Smooth muscle cell (in vitro differentiated cells): ENCODE measurements at regions not wholly inside any gene's neighbourhood (a gene's known extent, or its start where the extent isn't known, plus 50 kb on each side); places are given as distances from the start of the nearest gene placed in this dataset.

ENCODE experiments used
- DNase-seq: peaks from one replicate; lab custom pipeline; 2025; ENCODE audit not compliant: unreplicated experiment; lab: John Stamatoyannopoulos, UW
- H2AFZ ChIP-seq: fragments of 200-600 bp; sonication (generic); 2 replicates; pipeline ENCODE4 v1.6.0; 2016; ENCODE audit warnings: antibody characterized with exemption, low read depth, mild to moderate bottlenecking
- H3F3A ChIP-seq: fragments of 200-600 bp; sonication (generic); 2 replicates; pipeline ENCODE4 v1.6.0; 2017; ENCODE audit warnings: antibody characterized with exemption, low read depth
- H3K27ac ChIP-seq: fragments of 200-600 bp; sonication (generic); 2 replicates; pipeline ENCODE4 v1.5.1; 2016; ENCODE audit warnings: low read depth, mild to moderate bottlenecking
- H3K27me3 ChIP-seq: fragments of 200-600 bp; sonication (generic); 2 replicates; pipeline ENCODE4 v1.6.1; 2016; ENCODE audit warnings: low read depth, mild to moderate bottlenecking
- H3K36me3 ChIP-seq: fragments of 200-600 bp; sonication (generic); 2 replicates; pipeline ENCODE4 v1.5.1; 2016; ENCODE audit warnings: low read depth
- H3K4me1 ChIP-seq: fragments of 200-600 bp; sonication (generic); 2 replicates; pipeline ENCODE4 v1.5.1; 2016; ENCODE audit warnings: low read depth
- H3K4me2 ChIP-seq: fragments of 200-600 bp; sonication (generic); 2 replicates; pipeline ENCODE4 v1.6.0; 2016; ENCODE audit warnings: mild to moderate bottlenecking
- H3K4me3 ChIP-seq: fragments of 200-600 bp; sonication (generic); 2 replicates; pipeline ENCODE4 v1.5.1; 2016; ENCODE audit warnings: mild to moderate bottlenecking
- H3K79me2 ChIP-seq: fragments of 200-600 bp; sonication (generic); 2 replicates; pipeline ENCODE4 v1.6.0; 2016; ENCODE audit warnings: low read depth, mild to moderate bottlenecking
- H3K9ac ChIP-seq: fragments of 200-600 bp; sonication (generic); 2 replicates; pipeline ENCODE4 v1.6.0; 2016; ENCODE audit warnings: low read depth
- H3K9me3 ChIP-seq: fragments of 200-600 bp; sonication (generic); replicated peaks from 2 replicates; pipeline ENCODE4 v1.5.1; 2016; ENCODE audit warnings: low read depth
- H4K20me1 ChIP-seq: fragments of 200-600 bp; sonication (generic); 2 replicates; pipeline ENCODE4 v1.6.0; 2016; ENCODE audit warnings: low read depth
- WGBS: methylation state at CpG from one replicate; pipeline ENCODE4 v1.1.7; 2016; ENCODE audit warnings: low lambda C conversion rate; 5-methylcytosine and 5-hydroxymethylcytosine counted together
- TF ChIP-seq, protein P1 (sequence below): fragments of 200-600 bp; sonication (generic); IDR thresholded peaks from 2 replicates; pipeline ENCODE4 v1.5.1; 2017; ENCODE audit warnings: borderline replicate concordance, mild to moderate bottlenecking, antibody characterized with exemption; ENCODE audit not compliant: insufficient read depth, poor library complexity, severe bottlenecking

DNA sequence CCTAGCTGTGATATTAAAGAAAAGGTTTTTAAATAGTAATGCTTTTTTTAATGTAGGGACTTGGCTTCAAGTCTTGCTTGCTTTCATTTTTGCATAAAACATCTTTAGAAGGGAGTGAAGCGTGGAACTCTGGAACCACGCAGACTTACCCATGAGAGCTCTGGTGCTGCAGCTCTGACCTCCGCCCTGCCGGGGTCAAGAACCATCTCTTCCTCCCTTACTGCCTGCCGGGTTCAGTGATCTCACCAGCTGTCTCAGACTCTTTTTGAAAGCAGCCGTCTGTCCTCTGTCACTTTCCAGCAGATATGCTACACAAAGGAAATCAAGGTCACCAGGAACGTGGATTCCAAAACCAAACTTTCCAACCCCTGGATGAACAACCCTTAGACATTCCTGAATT, 353.8 kb downstream of the GPR37 start:
- Histone ChIP-seq H3K79me2 (no peaks in the 10 kb centered on the region), H3K4me2 (no peak overlapping the region), H3K9ac (no peak overlapping the region), H3F3A (no peaks in the 10 kb centered on the region), H3K27ac (no peak overlapping the region), H3K36me3 (no peaks in the 10 kb centered on the region), H3K4me3 (no peak overlapping the region), H3K27me3 (no peaks in the 10 kb centered on the region), H2AFZ (no peak overlapping the region), H4K20me1 (no peaks in the 10 kb centered on the region), H3K4me1 (no peaks in the 10 kb centered on the region), H3K9me3 (no peaks in the 10 kb centered on the region)
- 75% methylated on average over 7 of the region's 7 CpGs for WGBS
- no peak for DNase-seq
- TF ChIP-seq, protein P1, sequence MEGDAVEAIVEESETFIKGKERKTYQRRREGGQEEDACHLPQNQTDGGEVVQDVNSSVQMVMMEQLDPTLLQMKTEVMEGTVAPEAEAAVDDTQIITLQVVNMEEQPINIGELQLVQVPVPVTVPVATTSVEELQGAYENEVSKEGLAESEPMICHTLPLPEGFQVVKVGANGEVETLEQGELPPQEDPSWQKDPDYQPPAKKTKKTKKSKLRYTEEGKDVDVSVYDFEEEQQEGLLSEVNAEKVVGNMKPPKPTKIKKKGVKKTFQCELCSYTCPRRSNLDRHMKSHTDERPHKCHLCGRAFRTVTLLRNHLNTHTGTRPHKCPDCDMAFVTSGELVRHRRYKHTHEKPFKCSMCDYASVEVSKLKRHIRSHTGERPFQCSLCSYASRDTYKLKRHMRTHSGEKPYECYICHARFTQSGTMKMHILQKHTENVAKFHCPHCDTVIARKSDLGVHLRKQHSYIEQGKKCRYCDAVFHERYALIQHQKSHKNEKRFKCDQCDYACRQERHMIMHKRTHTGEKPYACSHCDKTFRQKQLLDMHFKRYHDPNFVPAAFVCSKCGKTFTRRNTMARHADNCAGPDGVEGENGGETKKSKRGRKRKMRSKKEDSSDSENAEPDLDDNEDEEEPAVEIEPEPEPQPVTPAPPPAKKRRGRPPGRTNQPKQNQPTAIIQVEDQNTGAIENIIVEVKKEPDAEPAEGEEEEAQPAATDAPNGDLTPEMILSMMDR, result no peak

DNA sequence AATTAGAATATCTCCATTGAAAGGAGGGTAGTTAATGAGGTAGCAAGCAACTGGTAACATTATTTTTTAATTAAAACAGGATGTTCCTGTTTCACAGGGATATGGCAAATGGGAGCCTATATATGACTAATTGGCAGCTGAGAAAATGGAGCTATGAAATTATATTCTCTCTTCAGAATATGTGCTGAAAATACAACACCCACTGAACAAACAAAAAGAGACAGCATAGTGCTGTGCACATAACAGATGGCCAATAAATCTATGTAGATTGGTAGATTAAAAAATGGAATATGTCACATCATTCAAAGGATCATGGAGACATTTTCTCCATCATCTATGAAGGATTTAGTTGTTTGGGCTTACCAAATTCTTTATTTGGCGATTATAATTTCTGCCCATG, 362.0 kb downstream of the GPR37 start:
- Histone ChIP-seq H3K4me2 (no peak overlapping the region), H3K36me3 (no peaks in the 10 kb centered on the region), H3K9me3 (no peaks in the 10 kb centered on the region), H4K20me1 (no peaks in the 10 kb centered on the region), H3K9ac (no peak overlapping the region), H3K27me3 (no peaks in the 10 kb centered on the region), H3K4me3 (no peak overlapping the region), H3F3A (no peaks in the 10 kb centered on the region), H3K27ac (no peak overlapping the region), H3K4me1 (no peaks in the 10 kb centered on the region), H2AFZ (no peak overlapping the region), H3K79me2 (no peaks in the 10 kb centered on the region)
- 74% methylated on average over 1 of the region's 1 CpG for WGBS
- TF ChIP-seq, protein P1, result no peak
- no peak for DNase-seq

DNA sequence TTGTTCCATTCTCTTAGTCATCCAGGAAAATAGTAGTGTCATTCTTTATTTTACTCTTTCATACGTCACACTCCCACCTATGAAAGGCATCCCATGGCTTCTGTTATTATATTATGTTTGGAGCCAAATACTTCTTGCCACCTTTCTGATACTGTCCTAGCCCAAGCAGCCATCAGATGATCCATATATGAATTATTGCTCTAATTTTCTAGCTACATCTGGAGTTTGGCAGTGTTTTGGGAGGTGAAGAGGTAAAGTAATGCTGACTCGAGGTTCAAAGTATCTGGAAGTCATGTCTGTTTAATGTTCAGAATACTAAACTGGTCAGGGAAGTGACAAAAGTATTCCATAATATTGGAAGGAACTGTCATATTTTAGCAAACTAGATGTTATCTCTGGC, 362.5 kb downstream of the GPR37 start:
- Histone ChIP-seq H3F3A (no peaks in the 10 kb centered on the region), H2AFZ (no peak overlapping the region), H3K4me2 (no peak overlapping the region), H3K36me3 (no peaks in the 10 kb centered on the region), H3K27ac (no peak overlapping the region), H3K4me3 (no peak overlapping the region), H3K79me2 (no peaks in the 10 kb centered on the region), H3K9ac (no peak overlapping the region), H3K4me1 (no peaks in the 10 kb centered on the region), H3K27me3 (no peaks in the 10 kb centered on the region), H4K20me1 (no peaks in the 10 kb centered on the region), H3K9me3 (no peaks in the 10 kb centered on the region)
- WGBS, result 76% methylated on average over 2 of the region's 2 CpGs
- DNase-seq, result no peak
- TF ChIP-seq, protein P1, result no peak

DNA sequence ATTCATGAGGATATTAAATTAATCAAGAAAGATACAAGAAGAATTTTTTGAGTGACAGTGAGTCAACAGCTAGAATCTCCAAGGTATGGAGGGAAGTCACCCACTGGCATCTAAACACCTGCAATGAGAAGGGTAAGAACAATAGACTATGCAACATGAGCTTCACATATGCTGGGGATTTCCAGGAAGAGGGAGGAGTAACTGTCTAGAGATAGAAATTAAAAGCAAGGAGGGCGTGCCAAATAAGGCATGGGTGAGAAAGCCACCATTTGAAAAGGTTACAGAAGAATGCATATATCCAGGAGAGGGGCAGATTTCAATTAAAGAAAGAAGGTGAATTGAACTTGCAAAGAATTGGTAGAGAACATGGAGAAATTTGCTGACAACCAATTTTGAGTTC, 365.7 kb downstream of the GPR37 start:
- DNase-seq, result no peak
- H3K4me1 ChIP-seq, result no peaks in the 10 kb centered on the region
- H3K36me3 ChIP-seq, result no peaks in the 10 kb centered on the region
- H3F3A ChIP-seq, result no peaks in the 10 kb centered on the region
- H3K9ac ChIP-seq, result no peak overlapping the region
- H2AFZ ChIP-seq, result no peak overlapping the region
- H4K20me1 ChIP-seq, result no peaks in the 10 kb centered on the region
- WGBS, result 90% methylated on average over 1 of the region's 1 CpG
- H3K4me3 ChIP-seq, result no peak overlapping the region
- no peaks in the 10 kb centered on the region for H3K79me2 ChIP-seq
- no peak overlapping the region for H3K27ac ChIP-seq
- H3K27me3 ChIP-seq, result no peaks in the 10 kb centered on the region
- H3K9me3 ChIP-seq, result no peaks in the 10 kb centered on the region
- TF ChIP-seq, protein P1, result no peak
- no peak overlapping the region for H3K4me2 ChIP-seq
